ENCODE measurements at regions not wholly inside any gene's neighbourhood (a gene's known extent, or its start where the extent isn't known, plus 50 kb on each side); places are given as distances from the start of the nearest gene placed in this dataset.

DNA sequence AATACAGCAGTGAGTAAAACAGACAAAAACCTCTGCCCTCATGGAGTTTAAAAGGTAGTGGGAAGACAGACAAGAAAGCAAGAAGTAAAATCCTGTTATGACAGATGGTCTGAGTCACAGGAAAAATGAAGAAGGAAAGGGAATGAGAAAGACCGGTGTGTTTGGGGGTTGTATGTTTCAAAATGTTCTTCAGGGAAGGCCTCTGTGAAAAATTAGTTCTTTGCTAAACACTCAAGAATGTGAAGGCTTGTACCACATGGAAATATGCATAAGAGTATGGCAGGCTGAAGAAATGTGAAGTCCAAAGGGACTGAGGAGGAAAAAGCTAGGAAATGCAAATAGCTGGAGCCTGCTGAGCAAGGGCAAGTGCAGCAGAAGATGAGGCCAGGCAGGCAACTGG lies 315.9 kb upstream of the SEMA3A start:
- POLR2A ChIA-PET, result no interaction called here
- CTCF ChIA-PET, result no interaction called here

DNA sequence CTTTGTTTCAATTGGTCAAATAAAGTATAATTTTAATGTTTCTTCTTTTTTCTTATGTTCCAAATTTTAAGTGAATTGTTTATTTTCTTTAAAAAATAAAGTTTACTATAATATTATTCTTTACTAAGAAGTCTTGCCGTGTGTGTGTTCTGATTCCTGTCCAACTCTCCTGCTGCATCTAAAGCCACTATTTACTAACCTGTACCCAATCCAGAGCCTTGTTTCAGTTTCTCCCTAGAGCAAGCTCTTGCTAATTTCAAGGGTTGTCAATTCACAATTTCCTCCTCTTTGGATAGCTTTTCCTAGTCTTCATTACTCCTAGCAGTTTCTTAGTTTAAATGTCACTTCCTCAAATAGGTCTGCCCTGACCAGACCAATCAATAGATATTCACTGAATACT lies 314.9 kb upstream of the SEMA3A start:
- ChIA-PET POLR2A (no interaction called here), CTCF (no interaction called here)

DNA sequence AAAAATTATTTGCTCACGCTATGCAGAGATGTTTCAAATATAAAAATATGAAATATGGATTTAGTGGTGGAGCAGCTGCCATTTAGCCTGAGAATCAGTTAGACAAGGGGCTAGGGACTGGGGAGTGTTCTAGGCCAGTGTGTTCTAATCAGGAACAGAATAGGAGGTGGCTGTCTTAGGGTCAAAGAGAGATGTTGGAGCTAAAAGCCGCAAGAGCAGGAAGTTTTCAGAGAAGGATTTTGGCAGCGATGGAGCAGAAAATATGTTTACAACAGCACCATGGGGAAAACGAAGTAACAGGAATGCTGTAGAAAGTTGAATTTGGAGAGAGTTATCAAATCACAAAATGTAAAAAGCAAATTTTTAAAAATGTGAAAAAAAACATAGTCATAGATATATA lies 314.0 kb upstream of the SEMA3A start:
- ChIA-PET CTCF (no interaction called here), POLR2A (no interaction called here)

DNA sequence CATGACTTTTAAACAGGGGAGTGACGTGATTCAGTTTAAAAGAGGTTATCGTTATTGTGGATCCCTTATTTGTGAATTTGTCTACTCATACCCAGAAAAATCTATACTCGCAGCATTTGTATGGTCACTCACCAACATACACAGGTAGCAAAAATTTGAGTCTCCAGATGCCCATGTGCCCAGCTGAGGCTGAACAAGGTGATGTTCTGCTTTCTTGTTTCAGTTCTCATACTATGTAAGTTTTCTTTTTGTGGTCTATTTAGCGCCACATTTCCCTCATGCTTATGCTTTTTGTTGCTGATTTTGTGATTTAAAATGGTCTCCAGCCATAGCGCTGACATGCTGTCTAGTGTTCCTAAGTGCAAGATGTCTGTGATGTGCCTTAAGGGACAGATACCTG lies 312.9 kb upstream of the SEMA3A start:
- ChIA-PET CTCF (no interaction called here), POLR2A (no interaction called here)

DNA sequence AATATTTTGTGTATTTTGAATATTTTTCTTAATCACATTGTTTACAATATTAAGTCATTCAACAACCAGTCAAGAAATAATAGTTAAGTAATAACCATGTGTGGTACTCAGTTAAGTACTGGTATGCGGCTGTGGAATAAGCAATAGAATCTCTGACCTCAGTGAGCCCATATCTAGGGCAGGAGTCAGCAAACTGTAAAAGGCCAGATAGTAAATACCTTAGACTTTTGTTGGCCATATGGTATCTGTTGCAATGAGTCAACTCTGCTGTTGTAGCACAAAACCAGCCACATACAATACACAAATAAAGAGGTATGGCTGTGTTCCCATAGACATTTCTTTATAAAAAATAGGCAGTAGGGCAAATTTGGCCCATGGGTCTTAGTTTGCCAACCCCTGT lies 311.6 kb upstream of the SEMA3A start:
- CTCF ChIA-PET, result no interaction called here
- POLR2A ChIA-PET, result no interaction called here

DNA sequence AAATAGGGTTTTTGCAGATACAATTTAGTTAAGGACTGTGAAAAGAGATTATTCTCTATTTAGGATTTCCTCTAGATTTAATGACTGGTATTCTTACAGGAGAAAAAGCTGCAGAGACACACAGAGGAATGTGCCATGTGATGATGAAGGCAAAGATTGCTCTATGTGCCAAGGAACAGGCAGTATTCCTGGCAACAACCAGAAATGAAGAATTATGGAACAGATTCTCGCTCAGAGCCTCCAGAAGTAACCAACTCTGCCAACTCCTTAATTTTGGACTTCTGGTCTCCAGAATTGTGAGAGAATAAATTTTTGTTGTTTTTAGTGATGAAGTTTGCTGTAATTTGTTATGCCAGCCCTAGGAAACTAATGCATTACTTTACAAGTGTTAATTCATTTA lies 307.6 kb upstream of the SEMA3A start:
- POLR2A ChIA-PET, result no interaction called here
- CTCF ChIA-PET, result no interaction called here

DNA sequence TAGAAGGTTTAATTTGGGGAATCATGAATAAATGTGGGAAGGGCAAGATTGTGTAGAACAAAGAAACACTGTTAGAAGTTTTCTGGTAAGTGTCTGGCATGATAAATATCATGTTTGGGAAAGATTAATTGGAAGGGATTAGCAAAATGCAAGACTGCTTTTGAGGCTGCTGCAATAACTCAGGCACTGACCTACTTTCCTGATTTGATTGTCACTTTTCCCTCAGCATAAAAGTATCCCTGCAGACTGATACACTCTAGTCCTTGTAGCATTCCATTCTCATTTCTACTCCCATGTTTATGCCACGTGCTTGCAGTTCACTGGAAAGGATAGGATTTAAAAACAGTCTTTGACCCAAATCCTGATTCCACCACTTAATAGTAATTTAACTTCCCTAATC lies 303.3 kb upstream of the SEMA3A start:
- ChIA-PET CTCF (no interaction called here), POLR2A (no interaction called here)

DNA sequence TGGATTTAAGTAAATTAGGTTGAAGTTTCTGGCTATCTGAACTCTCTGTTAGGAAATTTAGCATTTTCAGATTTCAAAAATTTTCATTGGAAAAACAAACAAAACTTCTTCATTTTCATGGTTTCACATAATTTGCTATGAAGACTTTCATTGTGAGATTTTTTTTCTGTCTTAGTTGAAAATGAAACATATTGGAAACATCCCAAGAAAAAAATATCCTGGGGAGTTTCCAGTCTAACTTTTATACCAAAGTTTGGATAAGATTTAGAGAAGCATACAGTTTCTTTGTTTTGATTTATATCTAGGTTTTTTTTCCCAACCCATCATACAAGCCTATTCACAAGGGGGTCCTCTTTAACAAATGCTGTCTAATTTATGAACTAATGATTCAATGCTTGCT lies 300.5 kb upstream of the SEMA3A start:
- ChIA-PET POLR2A (no interaction called here), CTCF (no interaction called here)

DNA sequence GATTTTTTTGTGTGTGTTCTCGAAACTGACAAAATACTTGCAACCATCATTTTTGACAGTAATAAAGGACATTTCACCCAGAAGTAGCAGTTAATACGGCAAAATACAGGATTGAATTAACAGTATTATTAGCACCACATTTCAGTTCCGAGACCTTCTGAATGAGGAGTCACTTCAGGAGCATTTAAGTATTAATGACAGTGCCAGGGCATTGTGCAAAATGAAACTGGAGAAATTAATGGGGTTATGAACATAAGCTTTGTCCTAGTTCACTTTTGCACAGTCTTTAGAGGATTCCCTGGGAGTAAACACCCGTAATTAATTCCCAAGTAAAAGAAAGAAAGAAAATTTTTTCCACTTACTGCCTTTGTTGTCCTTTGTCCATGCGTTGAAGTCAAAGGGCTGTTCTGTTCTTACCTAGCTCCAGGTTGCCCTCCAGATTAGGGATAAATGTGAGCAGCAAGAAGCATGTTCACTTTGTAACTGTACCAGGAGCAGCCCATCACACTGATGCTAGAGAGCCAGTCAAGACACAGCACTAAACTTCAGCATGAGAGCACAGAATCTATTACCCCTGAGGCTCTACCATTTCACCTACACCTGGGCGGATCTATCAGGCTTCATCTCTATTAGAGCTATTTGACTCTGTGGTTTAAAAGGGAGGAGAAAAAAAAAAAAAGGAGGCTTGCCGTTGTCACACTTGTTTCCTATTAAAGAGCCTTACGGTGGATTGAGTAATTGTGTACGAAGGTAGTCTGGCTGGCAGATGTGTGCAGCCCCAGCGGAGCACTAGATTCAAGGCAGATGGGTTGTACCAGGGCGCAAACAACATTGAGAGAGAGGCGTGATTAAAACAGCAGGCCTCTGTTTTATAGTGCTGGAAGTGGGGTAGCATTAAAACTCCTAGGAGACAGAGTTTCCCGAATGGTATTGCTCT lies 297.8 kb upstream of the SEMA3A start:
- ChIA-PET CTCF (no interaction called here), POLR2A (no interaction called here)

DNA sequence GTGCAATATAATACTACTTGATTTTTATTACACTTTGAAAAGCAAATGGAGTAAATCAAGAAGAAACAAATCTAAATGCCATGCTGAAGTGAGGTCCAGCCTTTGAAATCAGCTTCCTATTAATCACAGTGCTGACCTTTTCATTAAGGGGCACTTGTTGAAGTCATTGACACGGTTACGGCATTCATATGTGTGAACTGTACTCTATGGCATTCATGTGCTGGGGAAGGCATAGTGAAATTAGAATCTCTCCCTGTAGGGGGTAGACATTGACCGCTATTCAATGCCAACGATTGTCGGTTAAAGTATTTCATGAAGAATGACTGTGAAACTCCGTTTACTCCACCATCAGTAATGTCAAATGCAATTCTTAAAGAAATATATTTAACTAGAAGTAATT lies 296.1 kb upstream of the SEMA3A start:
- POLR2A ChIA-PET, result no interaction called here
- CTCF ChIA-PET, result no interaction called here

DNA sequence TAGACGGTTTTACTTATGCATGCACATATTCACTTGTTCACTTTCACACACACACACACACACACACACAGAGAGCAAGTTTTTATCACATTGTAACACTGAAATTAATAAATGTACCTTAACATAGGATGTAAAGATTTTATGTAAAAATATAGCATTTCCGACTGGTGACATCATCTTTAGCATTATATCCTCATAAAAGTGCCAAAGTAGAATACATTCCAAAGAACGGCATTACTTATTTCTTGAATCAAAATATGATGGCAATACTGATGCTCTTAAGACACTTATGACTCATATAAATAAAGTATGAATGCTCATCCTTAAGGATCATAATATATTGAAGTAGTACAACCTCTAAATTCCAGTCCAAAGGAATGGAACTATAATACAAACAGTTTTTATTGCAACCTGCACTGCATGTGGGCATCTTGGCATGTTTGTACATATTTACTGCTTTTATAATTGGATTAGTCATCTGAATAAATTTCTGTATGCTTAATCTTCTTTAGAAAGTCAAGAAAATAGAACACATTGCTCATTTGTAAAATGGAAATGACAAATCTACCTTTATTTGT lies 290.0 kb upstream of the SEMA3A start:
- CTCF ChIA-PET, result no interaction called here
- POLR2A ChIA-PET, result no interaction called here

DNA sequence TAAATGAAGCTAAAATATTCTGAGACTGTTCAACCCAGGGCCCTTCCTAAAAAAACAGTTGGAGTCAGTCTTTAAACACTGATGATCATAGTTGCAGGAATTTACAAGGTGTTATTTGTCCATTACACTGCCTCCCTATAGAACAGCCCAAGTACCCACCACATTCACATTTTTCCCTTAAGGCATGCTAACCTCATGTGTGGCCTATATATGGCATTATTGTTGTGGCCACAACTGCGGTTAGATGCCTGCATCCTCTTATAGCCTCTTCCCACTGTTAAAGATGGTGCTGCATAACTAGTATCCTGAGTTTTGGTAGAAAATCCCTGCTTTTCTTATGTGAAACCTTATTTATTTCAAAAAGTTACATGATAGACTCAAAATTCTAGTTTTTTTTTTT lies 287.9 kb upstream of the SEMA3A start:
- POLR2A ChIA-PET, result no interaction called here

DNA sequence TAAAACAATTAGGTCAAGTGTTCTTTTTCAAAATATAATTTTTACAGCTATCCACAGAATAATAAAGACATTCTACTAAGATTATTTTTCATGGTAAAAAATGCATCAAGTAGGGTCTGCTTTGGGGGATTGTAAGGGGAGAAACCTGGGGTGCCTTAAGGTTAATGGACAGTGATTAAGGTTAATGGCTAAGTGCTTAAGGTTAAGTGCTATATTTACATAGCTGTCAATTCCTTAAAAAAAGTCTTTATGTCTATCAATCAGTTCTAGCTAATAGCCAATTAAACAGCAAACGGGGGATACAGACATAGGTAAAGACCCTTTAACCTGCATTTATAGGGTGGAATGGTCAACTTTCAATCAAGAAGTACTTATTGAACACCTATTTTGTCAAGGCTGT lies 284.5 kb upstream of the SEMA3A start:
- CTCF ChIA-PET, result no interaction called here
- POLR2A ChIA-PET, result no interaction called here

More for the DNA sequence above, 287.9 kb upstream of the SEMA3A start:
- CTCF ChIA-PET, result no interaction called here

DNA sequence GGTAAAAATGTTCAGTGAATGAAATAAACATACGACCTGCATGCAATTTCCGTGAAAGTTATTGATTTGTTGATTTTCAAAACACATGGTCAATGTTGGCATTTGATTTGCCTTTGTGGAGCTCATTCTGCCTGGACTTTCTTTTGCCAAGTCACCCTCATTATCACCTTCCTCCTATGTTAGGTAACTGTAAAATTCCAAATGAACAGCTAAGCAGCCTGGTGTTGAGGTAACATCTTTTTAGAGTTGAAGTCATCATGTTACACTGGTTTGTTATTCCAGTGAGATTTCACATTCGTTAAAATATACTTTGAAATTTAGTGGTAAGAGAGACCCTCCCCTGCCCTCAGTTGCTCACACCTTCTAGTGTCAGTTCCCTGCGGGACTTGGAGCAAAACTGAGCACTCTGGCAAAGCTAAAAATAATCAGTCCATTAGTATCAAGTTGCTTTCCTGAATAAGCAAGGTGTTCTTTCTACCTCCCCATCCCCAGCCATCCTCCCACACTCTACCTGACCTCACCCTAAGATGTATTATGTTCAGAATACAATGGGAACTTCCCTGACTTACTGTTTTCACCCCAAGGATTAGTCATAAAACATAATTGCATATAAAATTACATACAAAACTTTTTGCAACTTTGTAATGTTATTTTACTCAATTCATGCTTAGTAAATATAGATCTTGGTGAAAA lies 283.3 kb upstream of the SEMA3A start:
- ChIA-PET CTCF (no interaction called here), POLR2A (no interaction called here)

DNA sequence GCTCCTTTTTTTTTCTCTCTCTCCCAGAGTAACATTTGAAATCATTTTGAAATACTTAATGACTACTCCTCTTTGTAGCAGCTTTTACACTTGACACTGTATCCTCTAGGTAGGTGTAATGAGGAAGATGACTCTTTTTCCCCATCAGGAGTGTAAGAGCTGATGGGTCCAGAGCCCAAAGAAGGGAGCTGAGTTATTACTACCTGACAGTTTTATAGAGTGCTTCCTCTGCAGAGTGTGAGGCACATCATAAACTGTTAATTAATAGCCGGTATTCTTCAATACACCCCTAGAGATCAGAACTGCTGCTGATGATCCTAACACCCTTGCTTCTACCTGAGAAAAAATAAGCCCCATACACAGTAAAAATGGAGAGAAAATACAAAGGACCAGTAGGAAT lies 279.8 kb upstream of the SEMA3A start:
- ChIA-PET CTCF (no interaction called here), POLR2A (no interaction called here)

DNA sequence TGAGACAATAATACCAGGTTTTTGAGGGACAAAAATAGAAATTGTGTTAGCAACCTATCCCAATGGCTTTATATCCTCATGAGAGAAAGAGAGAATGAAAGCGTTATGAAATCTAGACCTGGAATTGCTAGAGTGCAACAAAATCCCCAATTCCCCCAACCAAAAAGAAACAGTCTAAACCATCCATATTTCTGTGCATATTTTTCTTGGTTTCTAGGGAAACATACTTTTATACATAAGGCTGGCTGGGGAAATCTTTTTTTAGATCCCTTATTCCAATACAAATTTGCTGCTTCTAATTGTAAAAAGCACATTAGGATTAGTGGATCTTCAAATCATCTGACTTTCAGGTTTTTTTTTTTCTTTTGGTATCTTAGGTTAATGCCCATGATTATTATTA lies 277.0 kb upstream of the SEMA3A start:
- POLR2A ChIA-PET, result no interaction called here
- CTCF ChIA-PET, result no interaction called here

DNA sequence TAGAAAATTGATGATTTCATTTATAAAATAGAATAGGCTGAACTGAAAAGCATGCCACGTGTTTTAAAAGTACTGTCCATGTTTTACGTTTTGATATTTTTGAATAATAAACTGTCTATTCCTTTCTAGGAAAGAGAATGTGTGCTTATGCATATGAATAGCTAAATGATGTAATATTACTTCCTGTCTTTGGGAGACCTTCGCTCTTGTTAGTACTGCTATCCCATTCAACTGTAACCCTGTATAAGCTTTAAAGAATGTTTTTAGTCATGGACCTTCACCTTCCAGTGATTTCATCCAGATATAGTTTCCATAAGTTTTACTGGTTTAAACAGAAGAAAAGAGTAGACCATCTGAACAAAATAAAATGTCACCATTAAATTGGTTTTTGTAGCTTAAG lies 274.4 kb upstream of the SEMA3A start:
- CTCF ChIA-PET, result no interaction called here
- POLR2A ChIA-PET, result no interaction called here

DNA sequence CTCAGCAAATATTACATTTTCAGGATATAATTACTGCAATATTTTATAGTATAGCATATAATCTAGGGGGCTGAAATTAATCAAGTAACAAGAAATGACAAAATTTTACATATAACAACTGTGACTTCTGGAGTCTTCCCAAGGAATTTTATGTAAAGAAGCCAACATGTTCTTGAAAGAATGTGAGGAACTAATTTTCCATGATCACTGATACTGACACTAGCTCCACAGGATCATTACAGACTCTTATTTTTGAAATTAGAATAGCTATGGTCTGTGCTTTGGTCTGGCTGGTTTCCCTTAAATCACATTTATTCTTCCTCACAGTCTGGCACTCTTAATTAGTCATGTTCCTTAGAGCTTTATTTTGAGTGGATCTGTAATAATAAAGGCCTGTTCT lies 267.7 kb upstream of the SEMA3A start:
- CTCF ChIA-PET, result no interaction called here
- POLR2A ChIA-PET, result no interaction called here

DNA sequence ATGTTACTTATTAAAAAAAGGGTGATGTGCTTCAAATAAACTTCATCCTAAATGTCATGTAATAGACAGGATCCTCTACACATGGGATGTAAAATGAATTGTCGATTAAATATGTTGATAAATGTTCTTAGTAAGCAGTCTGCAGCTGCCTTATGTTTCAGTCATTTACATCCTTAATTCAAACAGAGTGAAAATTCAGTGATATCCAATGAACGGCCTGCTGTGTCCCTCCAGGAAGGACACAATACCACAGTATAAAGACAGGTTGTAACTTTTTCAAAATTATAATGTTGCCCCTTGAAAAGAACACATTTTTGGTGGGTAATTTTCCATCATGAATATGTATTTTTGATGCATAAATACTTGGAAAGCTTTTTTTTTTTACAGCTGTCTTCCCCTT lies 266.5 kb upstream of the SEMA3A start:
- CTCF ChIA-PET, result no interaction called here
- POLR2A ChIA-PET, result no interaction called here

DNA sequence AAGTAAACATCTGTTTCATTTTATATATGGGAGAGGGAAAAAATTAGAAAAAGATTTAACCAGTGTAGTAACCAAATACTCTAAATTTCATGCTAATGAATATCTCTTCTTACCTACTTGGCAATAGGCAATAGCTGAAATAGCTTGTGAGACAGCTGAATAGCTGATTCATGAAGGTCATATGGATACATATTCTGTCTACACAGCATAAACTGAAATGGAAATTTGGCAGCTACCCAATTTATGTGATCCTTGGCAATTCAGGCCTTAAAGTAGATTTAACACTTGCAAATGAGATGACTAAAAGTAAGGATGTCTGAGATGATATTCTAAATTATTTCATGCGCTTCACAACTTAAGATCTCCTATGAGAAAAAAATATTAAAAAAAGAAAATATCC lies 261.2 kb upstream of the SEMA3A start:
- CTCF ChIA-PET, result no interaction called here
- POLR2A ChIA-PET, result no interaction called here

DNA sequence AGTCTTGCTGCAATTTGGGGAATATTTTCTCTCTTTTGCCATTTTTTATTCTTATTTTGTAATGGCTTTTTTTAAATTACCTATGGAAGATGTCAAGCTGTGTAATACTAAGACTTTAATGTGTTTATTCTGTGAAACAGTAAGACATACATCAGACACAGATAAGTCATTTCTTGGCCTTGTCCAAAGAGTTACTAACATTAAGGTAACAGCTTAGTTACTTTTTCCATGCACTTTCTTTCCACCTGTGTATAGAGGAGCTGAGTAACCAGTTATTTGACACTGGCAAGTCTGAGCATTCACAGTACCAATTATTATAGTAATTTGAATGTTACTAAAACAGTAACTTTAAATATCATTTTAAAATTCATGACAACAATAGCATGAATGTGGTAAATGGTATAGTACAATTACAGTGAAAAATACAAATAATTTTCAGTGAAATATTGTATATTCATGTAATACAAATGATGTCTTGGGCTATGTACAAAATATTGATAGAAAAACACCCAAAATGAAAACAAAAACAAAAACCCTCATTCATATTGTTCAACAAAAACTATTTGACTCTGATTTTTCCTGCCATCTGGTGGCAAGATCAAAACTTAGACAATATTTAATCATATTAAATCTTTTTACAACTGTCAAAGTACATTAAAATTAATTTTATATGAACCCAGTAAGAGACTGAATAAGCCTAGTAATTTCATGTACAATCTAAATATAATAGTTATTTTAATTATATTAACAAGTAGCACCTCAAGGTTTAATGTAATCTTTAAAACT lies 259.8 kb upstream of the SEMA3A start:
- POLR2A ChIA-PET, result no interaction called here
- CTCF ChIA-PET, result no interaction called here

All from activated CD8-positive, alpha-beta memory T cell treated with anti-CD3 and anti-CD28 coated beads for 36 hours (primary cell).